ENCODE measurements at regions not wholly inside any gene's neighbourhood (a gene's known extent, or its start where the extent isn't known, plus 50 kb on each side); places are given as distances from the start of the nearest gene placed in this dataset.

GRCh38 chr2:217099561-217099960, 239.7 kb upstream of the TNP1 start:
- DNase-seq: no peak
- Histone ChIP-seq H3K4me3 (ENCODE audit: low read length) (no peak overlapping the region), H3K27ac (ENCODE audit: low read length) (no peak overlapping the region), H3K9me3 (ENCODE audit: control insufficient read depth, low read depth, low read length) (no peaks in the 10 kb centered on the region), H3K27me3 (ENCODE audit: control insufficient read depth, insufficient read depth, low read length) (peaks cover 7% of the 10 kb centered on the region), H3K4me1 (ENCODE audit: control insufficient read depth, insufficient read depth, low read length) (no peaks in the 10 kb centered on the region), H3K36me3 (ENCODE audit: control insufficient read depth, insufficient read depth, low read length) (no peaks in the 10 kb centered on the region)

- no peaks in the 10 kb centered on the region for H3K4me1 ChIP-seq (ENCODE audit: control insufficient read depth, insufficient read depth, low read length)
- H3K4me3 ChIP-seq (ENCODE audit: low read length): no peak overlapping the region
- no peak for DNase-seq
- H3K36me3 ChIP-seq (ENCODE audit: control insufficient read depth, insufficient read depth, low read length): no peaks in the 10 kb centered on the region
- H3K27ac ChIP-seq (ENCODE audit: low read length): no peak overlapping the region
- 100% methylated on average over 1 of the region's 5 CpGs for WGBS (ENCODE audit: insufficient coverage, low lambda C conversion rate)
- H3K27me3 ChIP-seq (ENCODE audit: control insufficient read depth, insufficient read depth, low read length): peaks cover 7% of the 10 kb centered on the region
- no peaks in the 10 kb centered on the region for H3K9me3 ChIP-seq (ENCODE audit: control insufficient read depth, low read depth, low read length)
Observed at GRCh38 chr2:217098435-217098834, 238.6 kb upstream of the TNP1 start.

- Histone ChIP-seq H3K36me3 (ENCODE audit: control insufficient read depth, insufficient read depth, low read length) (no peaks in the 10 kb centered on the region), H3K4me1 (ENCODE audit: control insufficient read depth, insufficient read depth, low read length) (no peaks in the 10 kb centered on the region), H3K27me3 (ENCODE audit: control insufficient read depth, insufficient read depth, low read length) (peaks cover 7% of the 10 kb centered on the region), H3K27ac (ENCODE audit: low read length) (no peak overlapping the region), H3K9me3 (ENCODE audit: control insufficient read depth, low read depth, low read length) (no peaks in the 10 kb centered on the region), H3K4me3 (ENCODE audit: low read length) (no peak overlapping the region)
- DNase-seq: no peak
- no CpG with 5 or more reads among the region's 2 CpGs for WGBS (ENCODE audit: insufficient coverage, low lambda C conversion rate)
Observed at GRCh38 chr2:217097346-217097745, 237.5 kb upstream of the TNP1 start.

GRCh38 chr2:217096474-217097225, 236.8 kb upstream of the TNP1 start:
- Histone ChIP-seq H3K36me3 (ENCODE audit: control insufficient read depth, insufficient read depth, low read length) (no peaks in the 10 kb centered on the region), H3K4me3 (ENCODE audit: low read length) (no peak overlapping the region), H3K9me3 (ENCODE audit: control insufficient read depth, low read depth, low read length) (no peaks in the 10 kb centered on the region), H3K27ac (ENCODE audit: low read length) (no peak overlapping the region), H3K27me3 (ENCODE audit: control insufficient read depth, insufficient read depth, low read length) (peaks cover 7% of the 10 kb centered on the region), H3K4me1 (ENCODE audit: control insufficient read depth, insufficient read depth, low read length) (no peaks in the 10 kb centered on the region)
- no peak for DNase-seq
- WGBS (ENCODE audit: insufficient coverage, low lambda C conversion rate): no CpG with 5 or more reads among the region's 7 CpGs

GRCh38 chr2:217095511-217096205, 235.8 kb upstream of the TNP1 start:
- H3K36me3 ChIP-seq (ENCODE audit: control insufficient read depth, insufficient read depth, low read length): no peaks in the 10 kb centered on the region
- H3K9me3 ChIP-seq (ENCODE audit: control insufficient read depth, low read depth, low read length): no peaks in the 10 kb centered on the region
- peaks cover 7% of the 10 kb centered on the region for H3K27me3 ChIP-seq (ENCODE audit: control insufficient read depth, insufficient read depth, low read length)
- no peak overlapping the region for H3K4me3 ChIP-seq (ENCODE audit: low read length)
- no peak for DNase-seq
- no peaks in the 10 kb centered on the region for H3K4me1 ChIP-seq (ENCODE audit: control insufficient read depth, insufficient read depth, low read length)
- no peak overlapping the region for H3K27ac ChIP-seq (ENCODE audit: low read length)
- WGBS (ENCODE audit: insufficient coverage, low lambda C conversion rate): 50% methylated on average over 1 of the region's 4 CpGs

GRCh38 chr2:217092710-217093379, 233.0 kb upstream of the TNP1 start:
- H3K9me3 ChIP-seq (ENCODE audit: control insufficient read depth, low read depth, low read length): no peaks in the 10 kb centered on the region
- WGBS (ENCODE audit: insufficient coverage, low lambda C conversion rate): no CpG with 5 or more reads among the region's 17 CpGs
- no peaks in the 10 kb centered on the region for H3K4me1 ChIP-seq (ENCODE audit: control insufficient read depth, insufficient read depth, low read length)
- no peaks in the 10 kb centered on the region for H3K36me3 ChIP-seq (ENCODE audit: control insufficient read depth, insufficient read depth, low read length)
- H3K27me3 ChIP-seq (ENCODE audit: control insufficient read depth, insufficient read depth, low read length): peaks cover 7% of the 10 kb centered on the region
- no peak overlapping the region for H3K4me3 ChIP-seq (ENCODE audit: low read length)
- H3K27ac ChIP-seq (ENCODE audit: low read length): no peak overlapping the region
- DNase-seq: no peak

GRCh38 chr2:217091531-217091930, 231.7 kb upstream of the TNP1 start:
- Histone ChIP-seq H3K4me1 (ENCODE audit: control insufficient read depth, insufficient read depth, low read length) (no peaks in the 10 kb centered on the region), H3K9me3 (ENCODE audit: control insufficient read depth, low read depth, low read length) (no peaks in the 10 kb centered on the region), H3K27me3 (ENCODE audit: control insufficient read depth, insufficient read depth, low read length) (peaks cover 7% of the 10 kb centered on the region), H3K27ac (ENCODE audit: low read length) (no peak overlapping the region), H3K4me3 (ENCODE audit: low read length) (no peak overlapping the region), H3K36me3 (ENCODE audit: control insufficient read depth, insufficient read depth, low read length) (no peaks in the 10 kb centered on the region)
- DNase-seq: no peak
- WGBS (ENCODE audit: insufficient coverage, low lambda C conversion rate): 70% methylated on average over 2 of the region's 3 CpGs

- H3K4me3 ChIP-seq (ENCODE audit: low read length): no peak overlapping the region
Observed at GRCh38 chr2:217090884-217091283, 231.0 kb upstream of the TNP1 start.

GRCh38 chr2:217090024-217090473, 230.2 kb upstream of the TNP1 start:
- no peak overlapping the region for H3K27ac ChIP-seq (ENCODE audit: low read length)

More at GRCh38 chr2:217090884-217091283, 231.0 kb upstream of the TNP1 start:
- Histone ChIP-seq H3K27me3 (ENCODE audit: control insufficient read depth, insufficient read depth, low read length) (peaks cover 7% of the 10 kb centered on the region), H3K27ac (ENCODE audit: low read length) (no peak overlapping the region), H3K36me3 (ENCODE audit: control insufficient read depth, insufficient read depth, low read length) (no peaks in the 10 kb centered on the region), H3K9me3 (ENCODE audit: control insufficient read depth, low read depth, low read length) (no peaks in the 10 kb centered on the region), H3K4me1 (ENCODE audit: control insufficient read depth, insufficient read depth, low read length) (no peaks in the 10 kb centered on the region)
- DNase-seq: no peak
- no CpG with 5 or more reads among the region's 3 CpGs for whole genome bisulfite sequencing (ENCODE audit: insufficient coverage, low lambda C conversion rate)

GRCh38 chr2:217086718-217087117, 226.9 kb upstream of the TNP1 start:
- DNase-seq: no peak
- no CpG with 5 or more reads among the region's 2 CpGs for WGBS (ENCODE audit: insufficient coverage, low lambda C conversion rate)
- Histone ChIP-seq H3K9me3 (ENCODE audit: control insufficient read depth, low read depth, low read length) (no peaks in the 10 kb centered on the region), H3K27ac (ENCODE audit: low read length) (no peak overlapping the region), H3K36me3 (ENCODE audit: control insufficient read depth, insufficient read depth, low read length) (no peaks in the 10 kb centered on the region), H3K4me1 (ENCODE audit: control insufficient read depth, insufficient read depth, low read length) (no peaks in the 10 kb centered on the region), H3K27me3 (ENCODE audit: control insufficient read depth, insufficient read depth, low read length) (peaks cover 2% of the 10 kb centered on the region), H3K4me3 (ENCODE audit: low read length) (no peak overlapping the region)

More at GRCh38 chr2:217090024-217090473, 230.2 kb upstream of the TNP1 start:
- H3K36me3 ChIP-seq (ENCODE audit: control insufficient read depth, insufficient read depth, low read length): no peaks in the 10 kb centered on the region
- no peak overlapping the region for H3K4me3 ChIP-seq (ENCODE audit: low read length)
- DNase-seq: no peak
- H3K27me3 ChIP-seq (ENCODE audit: control insufficient read depth, insufficient read depth, low read length): peaks cover 2% of the 10 kb centered on the region
- no peaks in the 10 kb centered on the region for H3K4me1 ChIP-seq (ENCODE audit: control insufficient read depth, insufficient read depth, low read length)
- no peaks in the 10 kb centered on the region for H3K9me3 ChIP-seq (ENCODE audit: control insufficient read depth, low read depth, low read length)
- 83% methylated on average over 1 of the region's 5 CpGs for WGBS (ENCODE audit: insufficient coverage, low lambda C conversion rate)

Data from large intestine (tissue), 3 donors.